ENCODE measurements at regions not wholly inside any gene's neighbourhood (a gene's known extent, or its start where the extent isn't known, plus 50 kb on each side); places are given as distances from the start of the nearest gene placed in this dataset.

GRCh38 chr21:27300770-27301169 lies 333.9 kb upstream of the ADAMTS5 start:
- Histone ChIP-seq H3K23ac (ENCODE audit: low read length) (no peak overlapping the region), H3K9me3 (ENCODE audit: insufficient read depth, low read depth, low read length) (no peaks in the 10 kb centered on the region), H3K79me2 (ENCODE audit: control insufficient read depth, insufficient read depth, low read length, poor library complexity) (no peaks in the 10 kb centered on the region), H2BK120ac (ENCODE audit: insufficient read depth, low read length, poor library complexity) (no peak overlapping the region), H3K4me1 (ENCODE audit: control insufficient read depth in 1 of 2, insufficient read depth in 2 of 2, low read length in 2 of 2) (no peaks in the 10 kb centered on the region), H3K79me1 (ENCODE audit: low read length) (no peaks in the 10 kb centered on the region), H3K18ac (ENCODE audit: low read length) (no peak overlapping the region), H2BK12ac (ENCODE audit: low read length) (no peak overlapping the region), H4K91ac (ENCODE audit: low read depth, low read length) (no peak overlapping the region), H4K12ac (ENCODE audit: low read depth, low read length) (no peak overlapping the region), H3K36me3 (ENCODE audit: control insufficient read depth in 1 of 2, insufficient read depth in 2 of 2, low read length in 2 of 2) (no peaks in the 10 kb centered on the region), H4K8ac (ENCODE audit: low read depth, low read length) (no peak overlapping the region), H3K4me3 (ENCODE audit: low read depth, low read length) (no peak overlapping the region), H3K27ac (ENCODE audit: low read depth, low read length) (no peak overlapping the region), H3K14ac (ENCODE audit: low read length) (no peak overlapping the region), H2BK5ac (ENCODE audit: low read depth, low read length, poor library complexity) (no peak overlapping the region), H2AFZ (ENCODE audit: insufficient read depth, low read length, poor library complexity) (no peak overlapping the region), H2AK5ac (ENCODE audit: low read length) (no peak overlapping the region), H3K27me3 (ENCODE audit: insufficient read depth, low read length) (no peaks in the 10 kb centered on the region), H3K9ac (ENCODE audit: low read length) (no peak overlapping the region), H3K4ac (ENCODE audit: low read depth, low read length) (no peak overlapping the region), H3K4me2 (ENCODE audit: low read length) (no peak overlapping the region)
- DNase-seq, result no peak
- no CpG with 5 or more reads among the region's 2 CpGs for WGBS (ENCODE audit: extremely low coverage, insufficient coverage, insufficient read length)

- Histone ChIP-seq H3K18ac (ENCODE audit: low read length) (no peak overlapping the region), H3K9me3 (ENCODE audit: insufficient read depth, low read depth, low read length) (no peaks in the 10 kb centered on the region), H3K36me3 (ENCODE audit: control insufficient read depth in 1 of 2, insufficient read depth in 2 of 2, low read length in 2 of 2) (no peaks in the 10 kb centered on the region), H4K91ac (ENCODE audit: low read depth, low read length) (no peak overlapping the region), H2AK5ac (ENCODE audit: low read length) (no peak overlapping the region), H3K4ac (ENCODE audit: low read depth, low read length) (no peak overlapping the region), H3K79me1 (ENCODE audit: low read length) (no peaks in the 10 kb centered on the region), H3K14ac (ENCODE audit: low read length) (no peak overlapping the region), H4K8ac (ENCODE audit: low read depth, low read length) (no peak overlapping the region), H2BK12ac (ENCODE audit: low read length) (no peak overlapping the region), H3K9ac (ENCODE audit: low read length) (no peak overlapping the region), H3K4me2 (ENCODE audit: low read length) (no peak overlapping the region), H3K23ac (ENCODE audit: low read length) (no peak overlapping the region), H3K27me3 (ENCODE audit: insufficient read depth, low read length) (no peaks in the 10 kb centered on the region), H3K4me3 (ENCODE audit: low read depth, low read length) (no peak overlapping the region), H2AFZ (ENCODE audit: insufficient read depth, low read length, poor library complexity) (no peak overlapping the region), H4K12ac (ENCODE audit: low read depth, low read length) (no peak overlapping the region), H2BK5ac (ENCODE audit: low read depth, low read length, poor library complexity) (no peak overlapping the region), H3K27ac (ENCODE audit: low read depth, low read length) (no peak overlapping the region), H2BK120ac (ENCODE audit: insufficient read depth, low read length, poor library complexity) (no peak overlapping the region), H3K79me2 (ENCODE audit: control insufficient read depth, insufficient read depth, low read length, poor library complexity) (no peaks in the 10 kb centered on the region), H3K4me1 (ENCODE audit: control insufficient read depth in 1 of 2, insufficient read depth in 2 of 2, low read length in 2 of 2) (no peaks in the 10 kb centered on the region)
- WGBS (ENCODE audit: extremely low coverage, insufficient coverage, insufficient read length), result no CpG with 5 or more reads among the region's 1 CpG
- DNase-seq, result no peak
Observed at GRCh38 chr21:27298465-27298864, 331.6 kb upstream of the ADAMTS5 start.

- H2BK12ac ChIP-seq (ENCODE audit: low read length), result no peak overlapping the region
- no peak overlapping the region for H4K91ac ChIP-seq (ENCODE audit: low read depth, low read length)
- no peaks in the 10 kb centered on the region for H3K27me3 ChIP-seq (ENCODE audit: insufficient read depth, low read length)
- H3K14ac ChIP-seq (ENCODE audit: low read length), result no peak overlapping the region
- H2AK5ac ChIP-seq (ENCODE audit: low read length), result no peak overlapping the region
- no peaks in the 10 kb centered on the region for H3K79me2 ChIP-seq (ENCODE audit: control insufficient read depth, insufficient read depth, low read length, poor library complexity)
- no peak overlapping the region for H3K4me3 ChIP-seq (ENCODE audit: low read depth, low read length)
- no peaks in the 10 kb centered on the region for H3K9me3 ChIP-seq (ENCODE audit: insufficient read depth, low read depth, low read length)
- no peak overlapping the region for H3K4me2 ChIP-seq (ENCODE audit: low read length)
- H3K27ac ChIP-seq (ENCODE audit: low read depth, low read length), result no peak overlapping the region
- no peaks in the 10 kb centered on the region for H3K4me1 ChIP-seq (ENCODE audit: control insufficient read depth in 1 of 2, insufficient read depth in 2 of 2, low read length in 2 of 2)
- no peak overlapping the region for H3K9ac ChIP-seq (ENCODE audit: low read length)
- H4K12ac ChIP-seq (ENCODE audit: low read depth, low read length), result no peak overlapping the region
- no peaks in the 10 kb centered on the region for H3K36me3 ChIP-seq (ENCODE audit: control insufficient read depth in 1 of 2, insufficient read depth in 2 of 2, low read length in 2 of 2)
- no peak overlapping the region for H4K8ac ChIP-seq (ENCODE audit: low read depth, low read length)
- H2BK5ac ChIP-seq (ENCODE audit: low read depth, low read length, poor library complexity), result no peak overlapping the region
- DNase-seq, result no peak
- no CpG with 5 or more reads among the region's 1 CpG for WGBS (ENCODE audit: extremely low coverage, insufficient coverage, insufficient read length)
- no peak overlapping the region for H2AFZ ChIP-seq (ENCODE audit: insufficient read depth, low read length, poor library complexity)
- H3K4ac ChIP-seq (ENCODE audit: low read depth, low read length), result no peak overlapping the region
- H3K23ac ChIP-seq (ENCODE audit: low read length), result no peak overlapping the region
- H2BK120ac ChIP-seq (ENCODE audit: insufficient read depth, low read length, poor library complexity), result no peak overlapping the region
- no peaks in the 10 kb centered on the region for H3K79me1 ChIP-seq (ENCODE audit: low read length)
- no peak overlapping the region for H3K18ac ChIP-seq (ENCODE audit: low read length)
Observed at GRCh38 chr21:27293239-27293638, 326.4 kb upstream of the ADAMTS5 start.

GRCh38 chr21:27292783-27293182 lies 325.9 kb upstream of the ADAMTS5 start:
- H4K12ac ChIP-seq (ENCODE audit: low read depth, low read length), result no peak overlapping the region

More at GRCh38 chr21:27292783-27293182, 325.9 kb upstream of the ADAMTS5 start:
- no peaks in the 10 kb centered on the region for H3K79me2 ChIP-seq (ENCODE audit: control insufficient read depth, insufficient read depth, low read length, poor library complexity)
- no peaks in the 10 kb centered on the region for H3K4me1 ChIP-seq (ENCODE audit: control insufficient read depth in 1 of 2, insufficient read depth in 2 of 2, low read length in 2 of 2)
- no peak overlapping the region for H3K4ac ChIP-seq (ENCODE audit: low read depth, low read length)
- no CpG with 5 or more reads among the region's 2 CpGs for WGBS (ENCODE audit: extremely low coverage, insufficient coverage, insufficient read length)
- DNase-seq, result no peak
- no peaks in the 10 kb centered on the region for H3K36me3 ChIP-seq (ENCODE audit: control insufficient read depth in 1 of 2, insufficient read depth in 2 of 2, low read length in 2 of 2)
- no peaks in the 10 kb centered on the region for H3K9me3 ChIP-seq (ENCODE audit: insufficient read depth, low read depth, low read length)
- no peak overlapping the region for H2AFZ ChIP-seq (ENCODE audit: insufficient read depth, low read length, poor library complexity)
- no peak overlapping the region for H2AK5ac ChIP-seq (ENCODE audit: low read length)
- H3K27me3 ChIP-seq (ENCODE audit: insufficient read depth, low read length), result no peaks in the 10 kb centered on the region
- no peak overlapping the region for H3K23ac ChIP-seq (ENCODE audit: low read length)
- H3K14ac ChIP-seq (ENCODE audit: low read length), result no peak overlapping the region
- H2BK5ac ChIP-seq (ENCODE audit: low read depth, low read length, poor library complexity), result no peak overlapping the region
- no peak overlapping the region for H2BK120ac ChIP-seq (ENCODE audit: insufficient read depth, low read length, poor library complexity)
- H3K9ac ChIP-seq (ENCODE audit: low read length), result no peak overlapping the region
- no peak overlapping the region for H3K4me2 ChIP-seq (ENCODE audit: low read length)
- H4K91ac ChIP-seq (ENCODE audit: low read depth, low read length), result no peak overlapping the region
- H4K8ac ChIP-seq (ENCODE audit: low read depth, low read length), result no peak overlapping the region
- H2BK12ac ChIP-seq (ENCODE audit: low read length), result no peak overlapping the region
- H3K4me3 ChIP-seq (ENCODE audit: low read depth, low read length), result no peak overlapping the region
- no peak overlapping the region for H3K27ac ChIP-seq (ENCODE audit: low read depth, low read length)
- no peak overlapping the region for H3K18ac ChIP-seq (ENCODE audit: low read length)
- no peaks in the 10 kb centered on the region for H3K79me1 ChIP-seq (ENCODE audit: low read length)
